OCI-LY7 (cell line): ENCODE measurements at regions not wholly inside any gene's neighbourhood (a gene's known extent, or its start where the extent isn't known, plus 50 kb on each side); places are given as distances from the start of the nearest gene placed in this dataset.

Source experiments
- BruUV-seq: library from RNA; stranded (reverse); fragments of 400-500 nt; replicated peaks from 2 replicates; lab custom pipeline; 2021; lab: Mats Ljungman, UMichigan
- CTCF ChIA-PET: fragments of 300-600 bp; sonication (Branson Sonifier 250); formaldehyde crosslinking; loops from one replicate; lab custom pipeline; 2022; ENCODE audit warnings: antibody characterized with exemption; ENCODE audit not compliant: unreplicated experiment; lab: Charles Lee
- POLR2A ChIA-PET: fragments of 300-600 bp; sonication (Branson Sonifier 250); formaldehyde crosslinking; loops from one replicate; lab custom pipeline; 2022; ENCODE audit warnings: antibody characterized with exemption; lab: Charles Lee
- DNase-seq: peaks from one replicate; pipeline ENCODE4 v3.0.0-alpha.2; 2015; ENCODE audit warnings: low spot score
- H2AFZ ChIP-seq: fragments of 200-600 bp; sonication (generic), shearing (Covaris generic); 2 replicates; pipeline ENCODE4 v1.6.1; 2014; ENCODE audit warnings: mild to moderate bottlenecking, antibody characterized with exemption, low read length, moderate library complexity
- H3K27ac ChIP-seq: fragments of 200-600 bp; sonication (generic); 2 replicates; pipeline ENCODE4 v1.5.1; 2014; ENCODE audit warnings: mixed run types, low read depth, mild to moderate bottlenecking, moderate library complexity, low read length, inconsistent platforms; ENCODE audit not compliant: poor library complexity, severe bottlenecking
- H3K36me3 ChIP-seq: fragments of 200-600 bp; sonication (generic); 2 replicates; pipeline ENCODE4 v1.6.1; 2014; ENCODE audit warnings: mild to moderate bottlenecking, antibody characterized with exemption, low read length, moderate library complexity, mixed read lengths; ENCODE audit not compliant: insufficient read depth
- H3K4me1 ChIP-seq: fragments of 200-600 bp; sonication (generic); 2 replicates; pipeline ENCODE4 v1.5.1; 2014; ENCODE audit warnings: mild to moderate bottlenecking, low read length; ENCODE audit not compliant: insufficient read depth, poor library complexity, severe bottlenecking
- H3K4me2 ChIP-seq: fragments of 200-600 bp; sonication (generic); 2 replicates; pipeline ENCODE4 v1.6.1; 2014; ENCODE audit warnings: mild to moderate bottlenecking, low read length
- H3K4me3 ChIP-seq: fragments of 200-600 bp; sonication (generic); 2 replicates; pipeline ENCODE4 v1.5.1; 2014; ENCODE audit warnings: mild to moderate bottlenecking, low read depth, low read length; ENCODE audit not compliant: poor library complexity, severe bottlenecking
- H3K79me2 ChIP-seq: fragments of 200-600 bp; sonication (generic); 2 replicates; pipeline ENCODE4 v1.6.1; 2016; ENCODE audit warnings: low read depth, mild to moderate bottlenecking, low read length, moderate library complexity, mixed read lengths; ENCODE audit not compliant: insufficient read depth
- H3K9me2 ChIP-seq: fragments of 200-600 bp; sonication (generic); 2 replicates; pipeline ENCODE4 v1.6.1; 2016; ENCODE audit warnings: mild to moderate bottlenecking, low read length, mixed read lengths; ENCODE audit not compliant: insufficient read depth
- H3K9me3 ChIP-seq: fragments of 200-600 bp; sonication (generic); 2 replicates; pipeline ENCODE4 v1.6.1; 2014; ENCODE audit warnings: mild to moderate bottlenecking, mixed run types, low read length, mixed read lengths
- H4K20me1 ChIP-seq: fragments of 200-600 bp; sonication (generic); 2 replicates; pipeline ENCODE4 v1.6.1; 2014; ENCODE audit warnings: mild to moderate bottlenecking, antibody characterized with exemption, low read length, moderate library complexity, mixed read lengths; ENCODE audit not compliant: insufficient read depth
- CTCF ChIP-seq: fragments of 200-600 bp; sonication (generic); conservative IDR thresholded peaks from 2 replicates; pipeline ENCODE4 v1.5.1; 2014; ENCODE audit warnings: mild to moderate bottlenecking, antibody characterized with exemption, low read length, moderate library complexity, mixed read lengths
- EZH2phosphoT487 ChIP-seq: fragments of 200-600 bp; sonication (generic); IDR thresholded peaks from 2 replicates; pipeline ENCODE4 v1.6.1; 2018; ENCODE audit warnings: low read depth, borderline replicate concordance, mild to moderate bottlenecking, mixed run types, antibody characterized with exemption, low read length, moderate library complexity, mixed read lengths
- intact Hi-C: fragments of 100-400 bp; cut with micrococcal nuclease; formaldehyde crosslinking; loops from one replicate; pipeline ENCODE4 v1.10.0; 2022; ENCODE audit not compliant: unreplicated experiment

- H3K36me3 ChIP-seq, result no peaks in the 10 kb centered on the region
- no peak overlapping the region for H3K4me3 ChIP-seq
- no peaks in the 10 kb centered on the region for H3K9me3 ChIP-seq
- H2AFZ ChIP-seq, result no peak overlapping the region
- no peak overlapping the region for H3K4me2 ChIP-seq
- H3K79me2 ChIP-seq, result no peaks in the 10 kb centered on the region
- no peaks in the 10 kb centered on the region for H4K20me1 ChIP-seq
- ChIA-PET POLR2A (no interaction called here), CTCF (no interaction called here)
- intact Hi-C loops, result no loop called here
- DNase-seq, result no peak
- H3K4me1 ChIP-seq, result no peaks in the 10 kb centered on the region
- H3K9me2 ChIP-seq, result no peaks in the 10 kb centered on the region
- no TSS peak for BruUV-seq
- no peak overlapping the region for H3K27ac ChIP-seq
- TF ChIP-seq CTCF (no peak), EZH2phosphoT487 (no peak)
Measured at GRCh38 chr20:6395695-6396094, 272.9 kb upstream of the FERMT1 start.

- Histone ChIP-seq H3K9me3 (no peaks in the 10 kb centered on the region), H3K4me3 (no peak overlapping the region), H3K79me2 (no peaks in the 10 kb centered on the region), H2AFZ (no peak overlapping the region), H3K27ac (no peak overlapping the region), H4K20me1 (no peaks in the 10 kb centered on the region), H3K9me2 (no peaks in the 10 kb centered on the region), H3K36me3 (no peaks in the 10 kb centered on the region), H3K4me2 (no peak overlapping the region), H3K4me1 (no peaks in the 10 kb centered on the region)
- intact Hi-C loops, result no loop called here
- TF ChIP-seq CTCF (no peak), EZH2phosphoT487 (no peak)
- CTCF ChIA-PET, result no interaction called here
- BruUV-seq, result no TSS peak
- DNase-seq, result no peak
- POLR2A ChIA-PET, result interaction anchor here (0.6 kb wide), 1 partner anchor 1001 kb away, joined by 5 read pairs; no protein-coding TSS in a partner anchor
Measured at GRCh38 chr20:6388671-6389197, 265.9 kb upstream of the FERMT1 start.

- DNase-seq, result no peak
- H2AFZ ChIP-seq, result no peak overlapping the region
- H3K36me3 ChIP-seq, result no peaks in the 10 kb centered on the region
- no peaks in the 10 kb centered on the region for H3K79me2 ChIP-seq
- no peaks in the 10 kb centered on the region for H3K9me3 ChIP-seq
- POLR2A ChIA-PET, result no interaction called here
- H3K4me2 ChIP-seq, result no peak overlapping the region
- no peak overlapping the region for H3K27ac ChIP-seq
- TF ChIP-seq CTCF, result no peak
- TF ChIP-seq EZH2phosphoT487, result no peak
- no peaks in the 10 kb centered on the region for H4K20me1 ChIP-seq
- H3K9me2 ChIP-seq, result no peaks in the 10 kb centered on the region
- intact Hi-C loops, result no loop called here
- CTCF ChIA-PET, result no interaction called here
- H3K4me1 ChIP-seq, result no peaks in the 10 kb centered on the region
- no peak overlapping the region for H3K4me3 ChIP-seq
- BruUV-seq, result no TSS peak
Measured at GRCh38 chr20:6384956-6385486, 262.2 kb upstream of the FERMT1 start.
